ENCODE measurements at regions not wholly inside any gene's neighbourhood (a gene's known extent, or its start where the extent isn't known, plus 50 kb on each side); places are given as distances from the start of the nearest gene placed in this dataset.

DNA sequence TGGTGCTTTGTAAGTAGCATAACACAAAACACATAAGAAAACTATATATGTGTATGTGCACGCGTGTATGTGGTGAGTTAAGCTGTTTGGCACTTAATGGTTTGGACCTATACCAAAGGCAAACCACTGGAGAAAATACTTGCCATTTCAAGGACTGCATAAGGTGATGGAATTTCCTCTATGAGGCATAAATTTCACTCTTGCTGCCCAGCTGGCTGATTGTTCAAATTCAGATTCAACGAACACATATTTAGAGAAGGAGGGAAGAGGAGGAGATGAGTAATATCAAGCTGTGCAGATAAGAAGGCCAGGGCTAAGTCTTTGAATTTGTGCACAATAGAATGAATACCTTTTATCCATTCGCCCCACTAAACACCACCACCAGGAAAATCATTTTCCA, 470.6 kb upstream of the MPDZ start:
- no peak for DNase-seq

DNA sequence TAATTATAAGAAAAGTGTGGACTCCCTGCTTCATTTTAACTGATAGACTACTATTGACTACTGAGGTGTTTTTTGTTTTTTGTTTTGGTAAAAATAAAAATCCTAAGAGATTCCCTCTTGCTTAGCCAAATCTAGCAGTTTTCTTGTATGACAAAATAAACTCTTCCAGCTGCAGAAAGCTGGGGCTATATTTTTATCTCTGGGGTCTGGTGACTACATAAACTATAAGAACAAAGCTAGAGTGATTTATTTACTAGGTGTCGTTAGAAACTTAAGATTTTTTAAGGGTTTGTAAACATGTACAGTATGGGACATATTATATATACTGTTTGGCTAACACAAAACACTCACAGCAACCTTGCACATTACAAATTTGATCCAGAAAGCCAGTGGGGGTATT, 467.4 kb upstream of the MPDZ start:
- Histone ChIP-seq H3F3A (ENCODE audit: insufficient read depth, low read length) (no peaks in the 10 kb centered on the region), H3K4me1 (ENCODE audit: low read length) (no peaks in the 10 kb centered on the region), H3K4me2 (ENCODE audit: low read depth, low read length) (no peak overlapping the region), H3K4me3 (ENCODE audit: low read length) (no peak overlapping the region), H3K27ac (ENCODE audit: low read length) (no peak overlapping the region), H3K9ac (ENCODE audit: low read length) (no peak overlapping the region), H3K36me3 (replicated peaks; ENCODE audit: insufficient read depth, low read length) (no peaks in the 10 kb centered on the region), H4K20me1 (ENCODE audit: insufficient read depth, low read length) (no peaks in the 10 kb centered on the region), H2AFZ (ENCODE audit: low read length) (no peak overlapping the region), H3K9me2 (replicated peaks; ENCODE audit: insufficient read depth, low read length) (no peaks in the 10 kb centered on the region), H3K27me3 (replicated peaks; ENCODE audit: insufficient read depth, low read length) (no peaks in the 10 kb centered on the region), H3K9me3 (replicated peaks; ENCODE audit: insufficient read depth, low read length) (no peaks in the 10 kb centered on the region), H3K79me2 (ENCODE audit: low read length) (no peaks in the 10 kb centered on the region)
- DNase-seq: no peak
- TF ChIP-seq EZH2phosphoT487 (IDR thresholded peaks at IDR 0.05; ENCODE audit: low read length) (no peak), EZH2 (optimal IDR thresholded peaks at IDR 0.05; ENCODE audit: low read depth, low read length) (no peak)
- TF ChIP-seq, protein P1, sequence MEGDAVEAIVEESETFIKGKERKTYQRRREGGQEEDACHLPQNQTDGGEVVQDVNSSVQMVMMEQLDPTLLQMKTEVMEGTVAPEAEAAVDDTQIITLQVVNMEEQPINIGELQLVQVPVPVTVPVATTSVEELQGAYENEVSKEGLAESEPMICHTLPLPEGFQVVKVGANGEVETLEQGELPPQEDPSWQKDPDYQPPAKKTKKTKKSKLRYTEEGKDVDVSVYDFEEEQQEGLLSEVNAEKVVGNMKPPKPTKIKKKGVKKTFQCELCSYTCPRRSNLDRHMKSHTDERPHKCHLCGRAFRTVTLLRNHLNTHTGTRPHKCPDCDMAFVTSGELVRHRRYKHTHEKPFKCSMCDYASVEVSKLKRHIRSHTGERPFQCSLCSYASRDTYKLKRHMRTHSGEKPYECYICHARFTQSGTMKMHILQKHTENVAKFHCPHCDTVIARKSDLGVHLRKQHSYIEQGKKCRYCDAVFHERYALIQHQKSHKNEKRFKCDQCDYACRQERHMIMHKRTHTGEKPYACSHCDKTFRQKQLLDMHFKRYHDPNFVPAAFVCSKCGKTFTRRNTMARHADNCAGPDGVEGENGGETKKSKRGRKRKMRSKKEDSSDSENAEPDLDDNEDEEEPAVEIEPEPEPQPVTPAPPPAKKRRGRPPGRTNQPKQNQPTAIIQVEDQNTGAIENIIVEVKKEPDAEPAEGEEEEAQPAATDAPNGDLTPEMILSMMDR (IDR thresholded peaks at IDR 0.05; ENCODE audit: low read length): no peak

More for the DNA sequence above, 470.6 kb upstream of the MPDZ start:
- H3F3A ChIP-seq (ENCODE audit: insufficient read depth, low read length): no peaks in the 10 kb centered on the region
- no peaks in the 10 kb centered on the region for H3K36me3 ChIP-seq (replicated peaks; ENCODE audit: insufficient read depth, low read length)
- H3K4me3 ChIP-seq (ENCODE audit: low read length): no peak overlapping the region
- H3K4me2 ChIP-seq (ENCODE audit: low read depth, low read length): no peak overlapping the region
- H3K4me1 ChIP-seq (ENCODE audit: low read length): no peaks in the 10 kb centered on the region
- no peak overlapping the region for H3K27ac ChIP-seq (ENCODE audit: low read length)
- no peak overlapping the region for H2AFZ ChIP-seq (ENCODE audit: low read length)
- no peaks in the 10 kb centered on the region for H4K20me1 ChIP-seq (ENCODE audit: insufficient read depth, low read length)
- no peaks in the 10 kb centered on the region for H3K9me2 ChIP-seq (replicated peaks; ENCODE audit: insufficient read depth, low read length)
- no peaks in the 10 kb centered on the region for H3K9me3 ChIP-seq (replicated peaks; ENCODE audit: insufficient read depth, low read length)
- H3K9ac ChIP-seq (ENCODE audit: low read length): no peak overlapping the region
- no peaks in the 10 kb centered on the region for H3K27me3 ChIP-seq (replicated peaks; ENCODE audit: insufficient read depth, low read length)
- no peak for TF ChIP-seq EZH2 (optimal IDR thresholded peaks at IDR 0.05; ENCODE audit: low read depth, low read length)
- TF ChIP-seq, protein P1 (IDR thresholded peaks at IDR 0.05; ENCODE audit: low read length): no peak
- TF ChIP-seq EZH2phosphoT487 (IDR thresholded peaks at IDR 0.05; ENCODE audit: low read length): no peak
- no peaks in the 10 kb centered on the region for H3K79me2 ChIP-seq (ENCODE audit: low read length)

DNA sequence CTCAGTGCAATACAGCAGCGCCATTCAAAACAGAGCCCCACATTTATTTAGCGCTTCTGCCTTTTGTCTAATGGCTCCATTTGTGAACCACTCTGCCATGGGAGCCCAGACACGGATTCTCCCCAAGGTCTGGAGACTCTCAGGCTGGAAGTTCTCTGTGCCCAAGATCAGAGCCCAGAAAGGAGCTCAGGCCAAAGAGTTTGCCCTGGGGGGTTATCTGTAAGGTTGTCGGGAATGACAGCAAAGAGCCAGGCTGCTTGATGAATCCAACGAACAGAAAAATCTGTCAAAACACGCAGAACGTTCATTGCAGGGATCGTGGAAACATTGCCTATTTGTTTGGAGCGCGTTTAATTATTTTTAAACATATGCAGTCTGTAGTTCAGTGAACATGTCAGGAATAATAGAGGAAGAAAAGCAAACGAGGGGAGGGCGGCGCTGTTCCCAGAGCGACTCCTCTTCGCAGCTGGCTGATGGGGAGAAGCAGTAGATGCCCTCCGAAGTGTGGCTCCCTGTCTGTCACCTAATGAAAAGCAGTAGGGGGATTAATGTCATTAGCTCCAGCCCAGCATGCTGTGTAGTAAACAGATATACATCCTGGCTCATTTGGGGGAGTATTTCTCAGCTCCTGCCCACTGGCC, 464.9 kb upstream of the MPDZ start:
- no peak for TF ChIP-seq EZH2 (optimal IDR thresholded peaks at IDR 0.05; ENCODE audit: low read depth, low read length)
- no peak for TF ChIP-seq EZH2phosphoT487 (IDR thresholded peaks at IDR 0.05; ENCODE audit: low read length)
- TF ChIP-seq, protein P1 (IDR thresholded peaks at IDR 0.05; ENCODE audit: low read length): no peak
- Histone ChIP-seq H3K27me3 (replicated peaks; ENCODE audit: insufficient read depth, low read length) (no peaks in the 10 kb centered on the region), H3K4me3 (ENCODE audit: low read length) (no peak overlapping the region), H3K9me2 (replicated peaks; ENCODE audit: insufficient read depth, low read length) (no peaks in the 10 kb centered on the region), H3K4me1 (ENCODE audit: low read length) (no peaks in the 10 kb centered on the region), H3F3A (ENCODE audit: insufficient read depth, low read length) (no peaks in the 10 kb centered on the region), H3K9ac (ENCODE audit: low read length) (no peak overlapping the region), H2AFZ (ENCODE audit: low read length) (no peak overlapping the region), H4K20me1 (ENCODE audit: insufficient read depth, low read length) (no peaks in the 10 kb centered on the region), H3K9me3 (replicated peaks; ENCODE audit: insufficient read depth, low read length) (no peaks in the 10 kb centered on the region), H3K36me3 (replicated peaks; ENCODE audit: insufficient read depth, low read length) (no peaks in the 10 kb centered on the region), H3K27ac (ENCODE audit: low read length) (no peak overlapping the region), H3K4me2 (ENCODE audit: low read depth, low read length) (no peak overlapping the region), H3K79me2 (ENCODE audit: low read length) (no peaks in the 10 kb centered on the region)
- no peak for DNase-seq
